NT2/D1 (cell line): ENCODE measurements at regions not wholly inside any gene's neighbourhood (a gene's known extent, or its start where the extent isn't known, plus 50 kb on each side); places are given as distances from the start of the nearest gene placed in this dataset.

Experiments
- YY1 ChIP-seq: IDR thresholded peaks from 2 replicates; pipeline ENCODE4 v1.6.1; 2011; ENCODE audit not compliant: insufficient read length, insufficient read depth
- ZNF274 ChIP-seq: IDR thresholded peaks from 2 replicates; pipeline ENCODE4 v1.6.1; 2011; ENCODE audit warnings: mild to moderate bottlenecking, low read depth, low read length

- no peak for TF ChIP-seq YY1
- TF ChIP-seq ZNF274 = no peak
Observed at GRCh38 chr6:79430913-79431536, 106.2 kb downstream of the LCA5 start.
